ENCODE measurements at regions not wholly inside any gene's neighbourhood (a gene's known extent, or its start where the extent isn't known, plus 50 kb on each side); places are given as distances from the start of the nearest gene placed in this dataset.
"Not testable (repeated sequence)": the region's sequence is repeated elsewhere in the genome, so short reads cannot be mapped to it uniquely, and the experiment has no call there.

GRCh38 chr5:88615767-88616166, 267.2 kb downstream of the MEF2C start:
- not testable (repeated sequence) for DNase-seq (ENCODE audit: low spot score)

GRCh38 chr5:88613051-88613450, 269.9 kb downstream of the MEF2C start:
- DNase-seq (ENCODE audit: low spot score) = no peak

- no peak for DNase-seq (ENCODE audit: low spot score)
These were observed 272.4 kb downstream of the MEF2C start for GRCh38 chr5:88610586-88610985.

- DNase-seq (ENCODE audit: low spot score) = no peak
These were observed 275.5 kb downstream of the MEF2C start for GRCh38 chr5:88607492-88607891.

GRCh38 chr5:88606626-88607025, 276.4 kb downstream of the MEF2C start:
- no peak for DNase-seq (ENCODE audit: low spot score)

GRCh38 chr5:88606173-88606572, 276.8 kb downstream of the MEF2C start:
- no peak for DNase-seq (ENCODE audit: low spot score)

- DNase-seq (ENCODE audit: low spot score) = peak; percentile 13
These were observed 280.4 kb downstream of the MEF2C start for GRCh38 chr5:88602584-88602983.

- DNase-seq (ENCODE audit: low spot score) = no peak
These were observed 288.5 kb downstream of the MEF2C start for GRCh38 chr5:88594441-88594840.

GRCh38 chr5:88588609-88589008, 294.4 kb downstream of the MEF2C start:
- DNase-seq (ENCODE audit: low spot score) = no peak

GRCh38 chr5:88583471-88583870, 299.5 kb downstream of the MEF2C start:
- DNase-seq (ENCODE audit: low spot score) = no peak

GRCh38 chr5:88558366-88558765, 289.7 kb upstream of the TMEM161B start:
- no peak for DNase-seq (ENCODE audit: low spot score)

- DNase-seq (ENCODE audit: low spot score) = no peak
These were observed 289.2 kb upstream of the TMEM161B start for GRCh38 chr5:88557881-88558280.

- no peak for DNase-seq (ENCODE audit: low spot score)
These were observed 288.5 kb upstream of the TMEM161B start for GRCh38 chr5:88557131-88557530.

GRCh38 chr5:88556406-88556805, 287.8 kb upstream of the TMEM161B start:
- DNase-seq (ENCODE audit: low spot score) = peak; percentile 12

GRCh38 chr5:88555674-88556073, 287.0 kb upstream of the TMEM161B start:
- DNase-seq (ENCODE audit: low spot score) = peak; percentile 37

GRCh38 chr5:88553986-88554385, 285.3 kb upstream of the TMEM161B start:
- no peak for DNase-seq (ENCODE audit: low spot score)

GRCh38 chr5:88553136-88553875, 284.7 kb upstream of the TMEM161B start:
- DNase-seq (ENCODE audit: low spot score) = no peak

GRCh38 chr5:88552426-88552825, 283.8 kb upstream of the TMEM161B start:
- DNase-seq (ENCODE audit: low spot score) = no peak

- DNase-seq (ENCODE audit: low spot score) = peak; percentile 21
These were observed 283.2 kb upstream of the TMEM161B start for GRCh38 chr5:88551724-88552345.

GRCh38 chr5:88550736-88551135, 282.1 kb upstream of the TMEM161B start:
- no peak for DNase-seq (ENCODE audit: low spot score)

GRCh38 chr5:88548136-88548805, 279.6 kb upstream of the TMEM161B start:
- DNase-seq (ENCODE audit: low spot score) = no peak

- DNase-seq (ENCODE audit: low spot score) = no peak
These were observed 276.7 kb upstream of the TMEM161B start for GRCh38 chr5:88545338-88545737.

- no peak for DNase-seq (ENCODE audit: low spot score)
These were observed 276.0 kb upstream of the TMEM161B start for GRCh38 chr5:88544671-88545070.

All from iPS-NIHi11 (cell line).